ENCODE measurements at regions not wholly inside any gene's neighbourhood (a gene's known extent, or its start where the extent isn't known, plus 50 kb on each side); places are given as distances from the start of the nearest gene placed in this dataset.

DNA sequence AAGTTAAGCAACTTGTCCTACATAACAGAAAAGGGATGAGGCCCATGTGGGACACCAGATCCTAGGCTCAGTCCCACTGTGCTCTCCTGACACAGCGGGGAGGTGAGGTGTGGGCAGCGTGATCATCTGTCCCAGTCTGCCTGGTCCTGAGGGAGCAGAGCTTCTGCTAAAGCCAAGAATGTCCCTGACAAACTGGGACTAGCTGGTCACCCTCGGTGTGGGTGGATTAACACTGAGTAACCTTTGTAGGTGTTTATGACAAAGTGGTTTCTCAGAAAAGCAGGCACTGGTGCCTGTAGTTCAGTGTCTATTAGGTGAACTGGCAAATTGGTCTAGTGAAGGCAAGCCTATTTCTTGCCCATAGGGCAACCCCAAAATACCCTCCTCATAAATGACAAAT lies 127.8 kb upstream of the HABP2 start:
- H3K9me3 ChIP-seq (ENCODE audit: low read length) = no peaks in the 10 kb centered on the region
- H3K27ac ChIP-seq (ENCODE audit: low read length) = no peak overlapping the region
- TF ChIP-seq, protein P1, sequence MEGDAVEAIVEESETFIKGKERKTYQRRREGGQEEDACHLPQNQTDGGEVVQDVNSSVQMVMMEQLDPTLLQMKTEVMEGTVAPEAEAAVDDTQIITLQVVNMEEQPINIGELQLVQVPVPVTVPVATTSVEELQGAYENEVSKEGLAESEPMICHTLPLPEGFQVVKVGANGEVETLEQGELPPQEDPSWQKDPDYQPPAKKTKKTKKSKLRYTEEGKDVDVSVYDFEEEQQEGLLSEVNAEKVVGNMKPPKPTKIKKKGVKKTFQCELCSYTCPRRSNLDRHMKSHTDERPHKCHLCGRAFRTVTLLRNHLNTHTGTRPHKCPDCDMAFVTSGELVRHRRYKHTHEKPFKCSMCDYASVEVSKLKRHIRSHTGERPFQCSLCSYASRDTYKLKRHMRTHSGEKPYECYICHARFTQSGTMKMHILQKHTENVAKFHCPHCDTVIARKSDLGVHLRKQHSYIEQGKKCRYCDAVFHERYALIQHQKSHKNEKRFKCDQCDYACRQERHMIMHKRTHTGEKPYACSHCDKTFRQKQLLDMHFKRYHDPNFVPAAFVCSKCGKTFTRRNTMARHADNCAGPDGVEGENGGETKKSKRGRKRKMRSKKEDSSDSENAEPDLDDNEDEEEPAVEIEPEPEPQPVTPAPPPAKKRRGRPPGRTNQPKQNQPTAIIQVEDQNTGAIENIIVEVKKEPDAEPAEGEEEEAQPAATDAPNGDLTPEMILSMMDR (IDR thresholded peaks at IDR 0.05; ENCODE audit: poor library complexity, severe bottlenecking) = no peak
- TF ChIP-seq SMC3 (conservative IDR thresholded peaks at IDR 0.05; ENCODE audit: poor library complexity) (no peak), RAD21 (conservative IDR thresholded peaks at IDR 0.05) (no peak), EP300 (conservative IDR thresholded peaks at IDR 0.05; ENCODE audit: poor library complexity, severe bottlenecking) (no peak), EZH2 (IDR thresholded peaks at IDR 0.05; ENCODE audit: borderline replicate concordance, insufficient read depth, low read length, poor library complexity, severe bottlenecking) (no peak), TAF1 (IDR thresholded peaks at IDR 0.05; ENCODE audit: low read depth) (no peak)
- H3K4me2 ChIP-seq (ENCODE audit: low read length) = no peak overlapping the region
- H4K20me1 ChIP-seq (ENCODE audit: insufficient read depth) = no peaks in the 10 kb centered on the region
- no peaks in the 10 kb centered on the region for H3K36me3 ChIP-seq (ENCODE audit: insufficient read depth, low read length)
- no peak overlapping the region for H3K9ac ChIP-seq (ENCODE audit: low read length)
- H3K9me2 ChIP-seq (ENCODE audit: insufficient read depth, low read length) = no peaks in the 10 kb centered on the region
- no peaks in the 10 kb centered on the region for H3K27me3 ChIP-seq (ENCODE audit: insufficient read depth, low read depth, low read length)
- no peaks in the 10 kb centered on the region for H3K79me2 ChIP-seq (replicated peaks; ENCODE audit: insufficient read depth, low read length)
- H2AFZ ChIP-seq (ENCODE audit: low read depth, low read length) = no peak overlapping the region
- H3F3A ChIP-seq (ENCODE audit: insufficient read depth, low read length, poor library complexity, severe bottlenecking) = no peaks in the 10 kb centered on the region
- no peak overlapping the region for H3K4me3 ChIP-seq (ENCODE audit: low read length)

DNA sequence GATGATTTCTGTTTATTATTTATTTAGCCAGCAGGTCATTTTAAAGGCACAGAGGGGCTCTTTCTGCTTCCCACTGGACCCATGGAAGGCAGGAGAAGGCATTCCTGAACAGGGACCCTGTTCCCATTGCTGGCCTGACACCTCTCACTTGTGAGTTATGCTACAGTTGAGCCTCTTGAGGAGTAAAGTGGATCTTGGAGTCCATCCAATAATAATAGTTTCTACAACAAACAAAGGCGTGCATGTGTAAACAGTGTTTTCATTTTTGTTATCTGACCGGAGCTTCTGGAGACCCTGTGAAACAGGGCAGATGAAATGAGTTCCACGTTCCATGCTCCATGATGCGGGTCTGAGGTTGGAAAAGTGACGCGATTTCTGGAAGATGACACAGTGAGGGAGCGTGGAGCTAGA lies 127.3 kb upstream of the HABP2 start:
- Histone ChIP-seq H3K4me2 (ENCODE audit: low read length) (no peak overlapping the region), H3K4me3 (ENCODE audit: low read length) (no peak overlapping the region), H3K9me2 (ENCODE audit: insufficient read depth, low read length) (no peaks in the 10 kb centered on the region), H3K79me2 (replicated peaks; ENCODE audit: insufficient read depth, low read length) (no peaks in the 10 kb centered on the region), H3K9ac (ENCODE audit: low read length) (no peak overlapping the region), H4K20me1 (ENCODE audit: insufficient read depth) (no peaks in the 10 kb centered on the region), H3K9me3 (ENCODE audit: low read length) (no peaks in the 10 kb centered on the region), H3K27ac (ENCODE audit: low read length) (no peak overlapping the region), H3K36me3 (ENCODE audit: insufficient read depth, low read length) (no peaks in the 10 kb centered on the region), H3K27me3 (ENCODE audit: insufficient read depth, low read depth, low read length) (no peaks in the 10 kb centered on the region), H2AFZ (ENCODE audit: low read depth, low read length) (no peak overlapping the region), H3F3A (ENCODE audit: insufficient read depth, low read length, poor library complexity, severe bottlenecking) (no peaks in the 10 kb centered on the region)
- TF ChIP-seq SMC3 (conservative IDR thresholded peaks at IDR 0.05; ENCODE audit: poor library complexity) = no peak
- TF ChIP-seq RAD21 (conservative IDR thresholded peaks at IDR 0.05) = no peak
- no peak for TF ChIP-seq MXI1 (conservative IDR thresholded peaks at IDR 0.05; ENCODE audit: poor library complexity, severe bottlenecking)
- TF ChIP-seq EZH2 (IDR thresholded peaks at IDR 0.05; ENCODE audit: borderline replicate concordance, insufficient read depth, low read length, poor library complexity, severe bottlenecking) = no peak

DNA sequence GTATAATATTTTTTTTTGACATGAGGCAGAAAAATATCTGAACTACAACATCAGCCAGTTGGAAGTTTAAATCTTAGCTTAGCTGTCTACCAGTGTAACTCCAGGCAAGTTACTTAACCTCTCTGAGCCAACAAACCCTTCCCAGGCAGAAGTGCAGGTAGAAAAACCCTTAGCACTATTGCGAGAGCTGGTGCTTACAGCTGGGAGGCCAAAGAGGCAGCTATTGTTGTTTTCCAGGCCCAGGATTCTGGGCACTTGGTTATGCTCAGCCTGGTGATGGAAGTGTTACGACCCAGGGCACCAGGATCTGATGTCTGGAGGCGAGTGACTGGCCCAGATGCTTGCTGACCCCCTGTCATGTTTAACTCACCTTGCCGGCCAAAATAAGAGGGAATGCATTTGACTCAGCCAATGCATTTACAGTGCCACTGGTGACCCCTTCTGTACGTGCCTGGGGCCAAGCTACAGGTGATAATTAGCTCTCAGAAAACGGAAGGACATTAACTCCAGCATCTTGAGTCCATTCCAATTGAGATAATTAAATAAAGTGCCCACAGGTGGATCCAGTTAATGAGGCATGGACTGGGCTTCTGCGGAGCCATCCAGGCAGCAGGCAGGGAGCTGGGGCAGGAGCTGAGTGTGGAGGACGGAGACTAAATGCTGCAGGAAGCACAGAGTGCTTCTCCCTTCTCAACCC lies 126.5 kb upstream of the HABP2 start:
- TF ChIP-seq MXI1 (conservative IDR thresholded peaks at IDR 0.05; ENCODE audit: poor library complexity, severe bottlenecking) (no peak), POLR2AphosphoS5 (IDR thresholded peaks at IDR 0.05) (no peak), EP300 (conservative IDR thresholded peaks at IDR 0.05; ENCODE audit: poor library complexity, severe bottlenecking) (no peak), EZH2 (IDR thresholded peaks at IDR 0.05; ENCODE audit: borderline replicate concordance, insufficient read depth, low read length, poor library complexity, severe bottlenecking) (no peak), SMC3 (conservative IDR thresholded peaks at IDR 0.05; ENCODE audit: poor library complexity) (no peak), TAF1 (IDR thresholded peaks at IDR 0.05; ENCODE audit: low read depth) (no peak), RAD21 (conservative IDR thresholded peaks at IDR 0.05) (no peak)
- TF ChIP-seq, protein P2, sequence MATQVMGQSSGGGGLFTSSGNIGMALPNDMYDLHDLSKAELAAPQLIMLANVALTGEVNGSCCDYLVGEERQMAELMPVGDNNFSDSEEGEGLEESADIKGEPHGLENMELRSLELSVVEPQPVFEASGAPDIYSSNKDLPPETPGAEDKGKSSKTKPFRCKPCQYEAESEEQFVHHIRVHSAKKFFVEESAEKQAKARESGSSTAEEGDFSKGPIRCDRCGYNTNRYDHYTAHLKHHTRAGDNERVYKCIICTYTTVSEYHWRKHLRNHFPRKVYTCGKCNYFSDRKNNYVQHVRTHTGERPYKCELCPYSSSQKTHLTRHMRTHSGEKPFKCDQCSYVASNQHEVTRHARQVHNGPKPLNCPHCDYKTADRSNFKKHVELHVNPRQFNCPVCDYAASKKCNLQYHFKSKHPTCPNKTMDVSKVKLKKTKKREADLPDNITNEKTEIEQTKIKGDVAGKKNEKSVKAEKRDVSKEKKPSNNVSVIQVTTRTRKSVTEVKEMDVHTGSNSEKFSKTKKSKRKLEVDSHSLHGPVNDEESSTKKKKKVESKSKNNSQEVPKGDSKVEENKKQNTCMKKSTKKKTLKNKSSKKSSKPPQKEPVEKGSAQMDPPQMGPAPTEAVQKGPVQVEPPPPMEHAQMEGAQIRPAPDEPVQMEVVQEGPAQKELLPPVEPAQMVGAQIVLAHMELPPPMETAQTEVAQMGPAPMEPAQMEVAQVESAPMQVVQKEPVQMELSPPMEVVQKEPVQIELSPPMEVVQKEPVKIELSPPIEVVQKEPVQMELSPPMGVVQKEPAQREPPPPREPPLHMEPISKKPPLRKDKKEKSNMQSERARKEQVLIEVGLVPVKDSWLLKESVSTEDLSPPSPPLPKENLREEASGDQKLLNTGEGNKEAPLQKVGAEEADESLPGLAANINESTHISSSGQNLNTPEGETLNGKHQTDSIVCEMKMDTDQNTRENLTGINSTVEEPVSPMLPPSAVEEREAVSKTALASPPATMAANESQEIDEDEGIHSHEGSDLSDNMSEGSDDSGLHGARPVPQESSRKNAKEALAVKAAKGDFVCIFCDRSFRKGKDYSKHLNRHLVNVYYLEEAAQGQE (IDR thresholded peaks at IDR 0.05; ENCODE audit: borderline replicate concordance) = no peak
- TF ChIP-seq, protein P1 (IDR thresholded peaks at IDR 0.05; ENCODE audit: poor library complexity, severe bottlenecking) = no peak
- Histone ChIP-seq H3K9me2 (ENCODE audit: insufficient read depth, low read length) (no peaks in the 10 kb centered on the region), H3K27me3 (ENCODE audit: insufficient read depth, low read depth, low read length) (no peaks in the 10 kb centered on the region), H3K4me3 (ENCODE audit: low read length) (no peak overlapping the region), H3K27ac (ENCODE audit: low read length) (no peak overlapping the region), H4K20me1 (ENCODE audit: insufficient read depth) (no peaks in the 10 kb centered on the region), H3K36me3 (ENCODE audit: insufficient read depth, low read length) (no peaks in the 10 kb centered on the region), H3K9me3 (ENCODE audit: low read length) (no peaks in the 10 kb centered on the region), H3K4me2 (ENCODE audit: low read length) (no peak overlapping the region), H3K79me2 (replicated peaks; ENCODE audit: insufficient read depth, low read length) (no peaks in the 10 kb centered on the region), H2AFZ (ENCODE audit: low read depth, low read length) (no peak overlapping the region), H3F3A (ENCODE audit: insufficient read depth, low read length, poor library complexity, severe bottlenecking) (no peaks in the 10 kb centered on the region), H3K9ac (ENCODE audit: low read length) (no peak overlapping the region)
